ENCODE measurements at regions not wholly inside any gene's neighbourhood (a gene's known extent, or its start where the extent isn't known, plus 50 kb on each side); places are given as distances from the start of the nearest gene placed in this dataset.

DNA sequence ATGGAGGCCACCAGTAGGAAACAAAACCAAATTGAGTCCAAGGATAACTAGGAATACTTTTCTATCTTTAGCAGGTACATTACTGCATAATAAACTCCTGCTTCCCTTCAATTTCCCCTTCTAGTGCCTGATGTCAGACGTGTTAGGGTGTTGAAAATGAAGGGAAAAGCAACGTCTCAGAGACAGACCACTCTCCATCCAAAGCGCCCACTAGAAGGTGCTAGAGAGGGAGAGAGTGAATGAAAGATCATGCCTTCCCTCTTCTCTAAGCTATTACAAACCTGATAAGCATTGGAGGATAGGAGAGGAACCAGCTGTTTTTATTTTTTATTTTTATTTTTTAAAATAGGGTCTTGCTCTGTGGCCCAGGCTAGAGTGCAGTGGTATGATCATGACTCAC, 64.1 kb downstream of the ZNF641 start:
- DNase-seq, result peak; percentile 15
- H3K27me3 Mint-ChIP-seq, result no peaks in the 10 kb centered on the region
- H3K36me3 Mint-ChIP-seq (ENCODE audit: low read depth), result no peaks in the 10 kb centered on the region
- peaks cover 8% of the 10 kb centered on the region for H3K9me3 Mint-ChIP-seq
- peaks cover 14% of the 10 kb centered on the region for H3K4me1 Mint-ChIP-seq
- H3K4me3 Mint-ChIP-seq, result no peak overlapping the region
- H3K27ac Mint-ChIP-seq, result no peak overlapping the region
- ATAC-seq, result no peak

DNA sequence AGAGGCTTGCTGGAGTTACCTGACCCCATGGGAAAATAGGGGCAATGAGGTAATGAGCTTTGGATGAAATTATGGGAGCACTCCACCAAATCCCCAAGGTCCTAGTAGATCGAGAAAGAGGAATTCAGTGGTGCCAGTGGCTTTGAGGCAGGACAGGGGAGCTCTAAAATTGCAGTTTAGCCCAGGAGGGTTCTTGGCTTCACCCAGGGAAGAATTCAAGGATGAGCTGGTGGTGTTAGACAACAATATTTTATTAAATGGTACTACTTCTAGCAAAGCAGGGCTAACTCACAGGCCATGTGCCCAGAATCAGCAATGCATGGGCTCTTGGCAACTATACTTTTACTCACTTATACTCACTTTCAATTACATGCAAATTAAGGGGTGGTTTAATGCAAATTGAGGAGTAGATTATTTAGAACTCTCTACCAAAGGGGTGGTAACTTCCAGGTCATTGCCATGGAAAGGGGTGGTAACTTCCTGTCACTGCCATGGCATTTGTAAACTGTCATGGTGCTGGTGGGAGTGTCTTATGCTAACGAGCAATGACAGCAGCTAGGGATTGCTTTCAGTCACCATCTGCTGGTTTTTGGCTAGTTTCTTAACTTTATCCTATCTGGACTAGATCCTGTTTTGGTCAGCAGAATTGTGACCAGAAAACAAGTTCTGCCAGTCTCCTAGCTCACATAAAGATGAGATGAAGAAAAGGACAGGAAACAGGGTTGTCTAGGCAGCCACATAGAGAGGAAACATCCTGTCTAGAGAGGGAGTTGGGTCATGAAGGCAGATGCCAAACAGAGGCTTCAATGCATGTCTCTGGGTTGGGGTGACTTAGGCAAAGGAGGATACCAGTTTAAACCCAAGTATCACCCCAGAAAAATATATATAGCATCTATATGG, 64.7 kb downstream of the ZNF641 start:
- Mint-ChIP-seq H3K27ac (no peak overlapping the region), H3K27me3 (no peaks in the 10 kb centered on the region)

GRCh38 chr12:48281811-48282210, 68.9 kb downstream of the ZNF641 start:
- Mint-ChIP-seq H3K4me1 (peaks cover 11% of the 10 kb centered on the region), H3K27ac (no peak overlapping the region), H3K4me3 (no peak overlapping the region), H3K27me3 (no peaks in the 10 kb centered on the region), H3K9me3 (peaks cover 8% of the 10 kb centered on the region), H3K36me3 (ENCODE audit: low read depth) (peaks cover under 1% of the 10 kb centered on the region)
- ATAC-seq (no peak), DNase-seq (no peak)

More for the DNA sequence above, 64.7 kb downstream of the ZNF641 start:
- no peak overlapping the region for H3K4me3 Mint-ChIP-seq
- DNase-seq (peak; percentile 12), ATAC-seq (peak; percentile 46)
- H3K9me3 Mint-ChIP-seq, result peaks cover 8% of the 10 kb centered on the region
- peaks cover 14% of the 10 kb centered on the region for H3K4me1 Mint-ChIP-seq
- H3K36me3 Mint-ChIP-seq (ENCODE audit: low read depth), result no peaks in the 10 kb centered on the region

DNA sequence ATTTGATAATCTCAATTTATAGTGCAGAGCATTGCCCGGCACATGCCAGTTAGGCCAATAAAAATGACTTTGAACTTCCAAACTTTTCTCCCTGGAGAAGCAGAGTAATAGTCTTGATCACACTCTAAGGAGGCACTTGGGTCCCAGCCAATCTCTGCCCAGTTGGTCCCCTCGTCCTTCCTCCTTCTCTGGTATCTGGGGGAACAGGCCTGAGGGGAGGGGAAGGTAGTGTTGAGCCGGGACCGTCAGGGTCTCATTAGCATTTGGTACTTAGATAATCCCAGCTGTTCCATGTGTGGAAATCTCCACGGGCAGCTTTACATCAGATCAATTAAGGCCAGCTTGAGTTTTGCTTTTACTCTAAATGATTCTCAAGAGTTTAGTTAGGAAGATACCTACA, 70.1 kb downstream of the ZNF641 start:
- H3K36me3 Mint-ChIP-seq (ENCODE audit: low read depth), result peaks cover 5% of the 10 kb centered on the region
- H3K27ac Mint-ChIP-seq, result no peak overlapping the region
- H3K9me3 Mint-ChIP-seq, result peaks cover 9% of the 10 kb centered on the region
- H3K4me1 Mint-ChIP-seq, result peaks cover under 1% of the 10 kb centered on the region
- no peak for DNase-seq
- ATAC-seq, result no peak
- H3K4me3 Mint-ChIP-seq, result no peak overlapping the region
- peaks cover 2% of the 10 kb centered on the region for H3K27me3 Mint-ChIP-seq

DNA sequence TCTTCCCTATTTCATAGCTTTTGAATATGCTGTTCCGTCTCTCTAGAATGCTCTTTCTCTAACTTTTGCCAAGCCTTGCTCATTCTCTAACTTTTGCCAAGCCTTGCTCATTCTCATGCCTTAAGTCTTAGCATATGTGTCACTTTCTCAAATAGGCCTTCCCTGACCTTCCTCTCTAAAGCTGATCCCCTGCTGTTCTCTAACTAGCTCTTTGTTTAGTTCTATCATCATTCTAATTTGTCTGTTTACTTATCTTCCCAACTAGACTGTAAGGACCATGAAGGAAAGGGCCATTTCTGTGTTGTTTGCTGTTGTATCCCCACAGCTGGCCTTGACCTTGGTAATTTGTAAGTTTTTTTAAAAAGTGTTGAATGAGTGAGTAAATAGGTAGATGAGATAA, 71.1 kb downstream of the ZNF641 start:
- no peak overlapping the region for H3K4me3 Mint-ChIP-seq
- H3K36me3 Mint-ChIP-seq (ENCODE audit: low read depth), result peaks cover 10% of the 10 kb centered on the region
- H3K9me3 Mint-ChIP-seq, result peaks cover 11% of the 10 kb centered on the region
- no peak overlapping the region for H3K27ac Mint-ChIP-seq
- DNase-seq (no peak), ATAC-seq (no peak)
- H3K4me1 Mint-ChIP-seq, result no peaks in the 10 kb centered on the region
- H3K27me3 Mint-ChIP-seq, result peaks cover 7% of the 10 kb centered on the region

- Mint-ChIP-seq H3K4me3 (no peak overlapping the region), H3K27me3 (peaks cover 9% of the 10 kb centered on the region), H3K27ac (no peak overlapping the region), H3K4me1 (no peaks in the 10 kb centered on the region), H3K9me3 (peaks cover 11% of the 10 kb centered on the region), H3K36me3 (ENCODE audit: low read depth) (peaks cover 10% of the 10 kb centered on the region)
- DNase-seq (no peak), ATAC-seq (no peak)
These were observed 71.6 kb downstream of the ZNF641 start for GRCh38 chr12:48279101-48279500.

DNA sequence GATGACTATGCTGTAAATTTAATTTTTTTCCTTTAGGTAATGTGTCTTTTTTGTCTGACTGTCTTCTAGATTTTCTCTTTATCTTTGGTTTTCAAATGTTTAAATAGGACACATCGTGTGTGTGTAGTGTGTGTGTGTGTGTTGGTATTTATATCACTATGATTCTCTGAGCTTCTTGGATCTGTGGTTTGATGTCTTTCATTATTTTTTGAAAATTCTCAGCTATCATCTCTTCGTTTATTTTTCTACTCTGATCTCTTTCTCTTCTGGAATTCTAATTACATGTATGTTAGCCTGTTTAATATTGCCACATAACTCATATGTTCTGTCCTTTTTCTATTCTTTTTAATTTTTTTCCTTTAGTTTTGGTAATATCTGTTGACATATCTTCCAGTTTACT, 73.5 kb upstream of the OR10AD1 start:
- H3K9me3 Mint-ChIP-seq, result peaks cover 11% of the 10 kb centered on the region
- H3K36me3 Mint-ChIP-seq (ENCODE audit: low read depth), result peaks cover 12% of the 10 kb centered on the region
- H3K27me3 Mint-ChIP-seq, result peaks cover 13% of the 10 kb centered on the region
- ATAC-seq, result no peak
- no peak overlapping the region for H3K4me3 Mint-ChIP-seq
- DNase-seq, result no peak
- no peak overlapping the region for H3K27ac Mint-ChIP-seq
- H3K4me1 Mint-ChIP-seq, result no peaks in the 10 kb centered on the region

- ATAC-seq (no peak), DNase-seq (no peak)
- Mint-ChIP-seq H3K4me3 (no peak overlapping the region), H3K36me3 (ENCODE audit: low read depth) (no peaks in the 10 kb centered on the region), H3K9me3 (no peaks in the 10 kb centered on the region), H3K27ac (no peak overlapping the region), H3K27me3 (peaks cover 8% of the 10 kb centered on the region), H3K4me1 (peaks cover 3% of the 10 kb centered on the region)
These were observed 63.7 kb upstream of the OR10AD1 start for GRCh38 chr12:48266826-48267225.

DNA sequence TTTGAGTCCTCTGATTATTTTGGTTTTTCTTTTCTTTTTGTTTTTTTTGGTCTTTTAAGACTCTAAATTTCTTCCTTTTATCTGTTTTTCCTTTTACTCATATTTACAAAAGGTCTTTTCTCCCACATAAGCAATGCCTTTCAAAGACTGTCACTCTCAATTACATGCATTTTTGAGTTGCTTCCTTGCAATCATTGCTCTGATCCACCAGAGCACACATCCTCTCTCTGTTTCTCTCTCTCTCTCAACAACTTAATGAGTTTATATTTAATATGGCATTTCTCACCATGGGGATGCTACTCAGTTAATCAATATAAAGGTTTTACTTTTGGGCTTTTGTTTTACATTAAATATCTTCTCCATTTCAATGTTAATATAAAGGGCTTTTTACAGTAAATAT, 62.7 kb upstream of the OR10AD1 start:
- no peak for DNase-seq
- Mint-ChIP-seq H3K27ac (no peak overlapping the region), H3K27me3 (peaks cover 8% of the 10 kb centered on the region), H3K36me3 (ENCODE audit: low read depth) (no peaks in the 10 kb centered on the region), H3K9me3 (no peaks in the 10 kb centered on the region), H3K4me3 (no peak overlapping the region), H3K4me1 (peaks cover 3% of the 10 kb centered on the region)
- ATAC-seq, result no peak

- no peak overlapping the region for H3K4me3 Mint-ChIP-seq
- H3K27me3 Mint-ChIP-seq, result peaks cover 8% of the 10 kb centered on the region
- no peak for DNase-seq
- H3K36me3 Mint-ChIP-seq (ENCODE audit: low read depth), result no peaks in the 10 kb centered on the region
- H3K9me3 Mint-ChIP-seq, result no peaks in the 10 kb centered on the region
- H3K27ac Mint-ChIP-seq, result no peak overlapping the region
- ATAC-seq, result no peak
- peaks cover 3% of the 10 kb centered on the region for H3K4me1 Mint-ChIP-seq
These were observed 60.5 kb upstream of the OR10AD1 start for GRCh38 chr12:48263617-48264016.

- ATAC-seq, result no peak
- Mint-ChIP-seq H3K9me3 (no peaks in the 10 kb centered on the region), H3K27me3 (peaks cover 7% of the 10 kb centered on the region)
These were observed 58.7 kb upstream of the OR10AD1 start for GRCh38 chr12:48261773-48262172.

More at GRCh38 chr12:48261773-48262172, 58.7 kb upstream of the OR10AD1 start:
- Mint-ChIP-seq H3K36me3 (ENCODE audit: low read depth) (no peaks in the 10 kb centered on the region), H3K4me1 (peaks cover 3% of the 10 kb centered on the region), H3K27ac (no peak overlapping the region), H3K4me3 (no peak overlapping the region)
- no peak for DNase-seq
